ENCODE measurements at regions not wholly inside any gene's neighbourhood (a gene's known extent, or its start where the extent isn't known, plus 50 kb on each side); places are given as distances from the start of the nearest gene placed in this dataset.

DNA sequence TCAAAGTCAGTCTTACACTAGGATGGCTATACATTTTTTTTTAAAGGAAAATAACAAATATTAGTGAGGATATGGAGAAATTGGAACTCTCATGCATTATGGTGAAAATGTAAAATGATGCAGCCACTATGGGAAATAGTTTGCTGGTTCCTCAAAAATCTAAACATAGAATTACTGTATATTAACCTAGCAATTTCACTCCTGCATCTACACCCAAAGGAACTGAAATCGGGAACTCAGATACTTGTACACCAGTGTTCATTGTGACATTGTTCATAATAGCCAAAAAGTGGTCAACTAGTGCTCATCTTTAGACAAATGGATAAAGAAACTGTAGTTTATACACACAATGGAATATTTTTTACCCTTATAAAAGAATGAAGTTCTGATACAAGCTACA, 110.7 kb downstream of the UTRN start:
- Histone ChIP-seq H3K4me3 (no peak overlapping the region), H3K9me3 (no peaks in the 10 kb centered on the region), H3K36me3 (no peaks in the 10 kb centered on the region), H3K27me3 (no peaks in the 10 kb centered on the region), H3K4me1 (no peaks in the 10 kb centered on the region), H3K27ac (no peak overlapping the region)
- DNase-seq, result no peak
- TF ChIP-seq, protein P1, sequence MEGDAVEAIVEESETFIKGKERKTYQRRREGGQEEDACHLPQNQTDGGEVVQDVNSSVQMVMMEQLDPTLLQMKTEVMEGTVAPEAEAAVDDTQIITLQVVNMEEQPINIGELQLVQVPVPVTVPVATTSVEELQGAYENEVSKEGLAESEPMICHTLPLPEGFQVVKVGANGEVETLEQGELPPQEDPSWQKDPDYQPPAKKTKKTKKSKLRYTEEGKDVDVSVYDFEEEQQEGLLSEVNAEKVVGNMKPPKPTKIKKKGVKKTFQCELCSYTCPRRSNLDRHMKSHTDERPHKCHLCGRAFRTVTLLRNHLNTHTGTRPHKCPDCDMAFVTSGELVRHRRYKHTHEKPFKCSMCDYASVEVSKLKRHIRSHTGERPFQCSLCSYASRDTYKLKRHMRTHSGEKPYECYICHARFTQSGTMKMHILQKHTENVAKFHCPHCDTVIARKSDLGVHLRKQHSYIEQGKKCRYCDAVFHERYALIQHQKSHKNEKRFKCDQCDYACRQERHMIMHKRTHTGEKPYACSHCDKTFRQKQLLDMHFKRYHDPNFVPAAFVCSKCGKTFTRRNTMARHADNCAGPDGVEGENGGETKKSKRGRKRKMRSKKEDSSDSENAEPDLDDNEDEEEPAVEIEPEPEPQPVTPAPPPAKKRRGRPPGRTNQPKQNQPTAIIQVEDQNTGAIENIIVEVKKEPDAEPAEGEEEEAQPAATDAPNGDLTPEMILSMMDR (IDR thresholded peaks at IDR 0.05), result no peak
- TF ChIP-seq POLR2A (IDR thresholded peaks at IDR 0.05), result no peak
- intact Hi-C loops (cut with DNase I; ENCODE audit: low total_unique reads), result no loop called here

- H3K36me3 ChIP-seq, result no peaks in the 10 kb centered on the region
- intact Hi-C loops (cut with DNase I; ENCODE audit: low total_unique reads), result no loop called here
- TF ChIP-seq, protein P1 (IDR thresholded peaks at IDR 0.05), result no peak
- TF ChIP-seq POLR2A (IDR thresholded peaks at IDR 0.05), result no peak
- H3K9me3 ChIP-seq, result no peaks in the 10 kb centered on the region
- H3K4me3 ChIP-seq, result no peak overlapping the region
- H3K27me3 ChIP-seq, result no peaks in the 10 kb centered on the region
- no peaks in the 10 kb centered on the region for H3K4me1 ChIP-seq
- no peak overlapping the region for H3K27ac ChIP-seq
- no peak for DNase-seq
These were observed 112.0 kb downstream of the UTRN start for GRCh38 chr6:144397141-144397540.

GRCh38 chr6:144400321-144400720, 115.2 kb downstream of the UTRN start:
- H3K4me3 ChIP-seq, result no peak overlapping the region
- no peaks in the 10 kb centered on the region for H3K36me3 ChIP-seq
- no peak for TF ChIP-seq POLR2A (IDR thresholded peaks at IDR 0.05)
- TF ChIP-seq, protein P1 (IDR thresholded peaks at IDR 0.05), result no peak
- no peak for DNase-seq
- no peak overlapping the region for H3K27ac ChIP-seq
- no peaks in the 10 kb centered on the region for H3K27me3 ChIP-seq
- H3K9me3 ChIP-seq, result no peaks in the 10 kb centered on the region
- intact Hi-C loops (cut with DNase I; ENCODE audit: low total_unique reads), result no loop called here
- no peaks in the 10 kb centered on the region for H3K4me1 ChIP-seq

DNA sequence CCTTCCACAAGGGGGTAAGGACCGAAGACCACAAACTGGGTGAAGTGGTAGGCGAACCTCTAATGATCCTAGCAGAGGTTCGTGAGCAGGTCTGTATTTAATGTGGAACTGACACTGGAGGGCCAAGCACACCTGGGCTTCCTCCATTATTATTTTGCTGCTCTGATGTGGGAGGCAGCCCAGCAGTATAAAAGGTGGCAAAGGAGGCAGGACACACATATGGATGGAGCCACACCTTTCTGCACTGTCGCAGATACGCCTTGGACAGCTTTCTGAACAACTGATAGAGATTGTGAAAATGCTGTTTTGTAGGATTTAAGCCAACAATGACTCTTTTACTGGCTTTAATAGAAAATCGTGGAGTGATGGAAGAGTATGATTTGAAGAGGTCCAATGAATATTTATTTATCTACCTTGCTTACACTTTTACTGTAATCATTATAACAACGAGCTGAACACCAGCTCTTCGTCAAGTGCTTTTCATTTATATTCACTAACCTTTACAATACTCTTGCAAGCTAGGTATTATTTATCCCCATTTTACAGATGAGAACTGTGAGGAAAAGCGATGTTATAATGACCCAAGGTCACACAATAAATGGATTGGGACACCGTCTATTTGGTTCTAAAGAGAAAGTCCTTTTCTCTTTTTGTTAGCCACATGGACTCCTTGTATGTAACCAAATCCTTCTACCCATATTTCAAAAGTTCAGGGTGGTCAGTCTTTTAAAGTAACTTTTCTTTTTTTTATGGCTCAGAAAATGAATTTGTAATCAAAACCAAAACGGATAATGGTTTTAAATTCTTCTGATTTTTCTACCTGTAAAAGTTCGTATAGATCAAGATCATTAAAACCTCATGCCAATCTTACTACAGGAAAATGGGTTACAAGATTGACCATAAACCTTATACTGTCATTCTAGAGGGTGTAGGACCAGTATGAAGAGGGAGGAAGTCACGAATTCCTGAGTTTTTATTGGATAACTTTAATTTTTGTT, 116.9 kb downstream of the UTRN start:
- Histone ChIP-seq H3K4me1 (no peaks in the 10 kb centered on the region), H3K27ac (no peak overlapping the region), H3K4me3 (no peak overlapping the region), H3K27me3 (no peaks in the 10 kb centered on the region), H3K9me3 (no peaks in the 10 kb centered on the region), H3K36me3 (no peaks in the 10 kb centered on the region)
- intact Hi-C loops (cut with DNase I; ENCODE audit: low total_unique reads), result no loop called here
- TF ChIP-seq, protein P1 (IDR thresholded peaks at IDR 0.05), result no peak
- no peak for TF ChIP-seq POLR2A (IDR thresholded peaks at IDR 0.05)
- DNase-seq, result no peak

GRCh38 chr6:144402750-144403149, 117.6 kb downstream of the UTRN start:
- no peak overlapping the region for H3K4me3 ChIP-seq
- no peaks in the 10 kb centered on the region for H3K9me3 ChIP-seq
- no peak for TF ChIP-seq POLR2A (IDR thresholded peaks at IDR 0.05)
- TF ChIP-seq, protein P1 (IDR thresholded peaks at IDR 0.05), result no peak
- DNase-seq, result no peak
- no peaks in the 10 kb centered on the region for H3K4me1 ChIP-seq
- no peak overlapping the region for H3K27ac ChIP-seq
- intact Hi-C loops (cut with DNase I; ENCODE audit: low total_unique reads), result no loop called here
- H3K36me3 ChIP-seq, result no peaks in the 10 kb centered on the region
- H3K27me3 ChIP-seq, result no peaks in the 10 kb centered on the region
